ENCODE measurements at regions not wholly inside any gene's neighbourhood (a gene's known extent, or its start where the extent isn't known, plus 50 kb on each side); places are given as distances from the start of the nearest gene placed in this dataset.

- DNase-seq (ENCODE audit: low read depth, low spot score): no peak
Observed at GRCh38 chr2:193583638-193584400, 1389.1 kb upstream of the TMEFF2 start.

DNA sequence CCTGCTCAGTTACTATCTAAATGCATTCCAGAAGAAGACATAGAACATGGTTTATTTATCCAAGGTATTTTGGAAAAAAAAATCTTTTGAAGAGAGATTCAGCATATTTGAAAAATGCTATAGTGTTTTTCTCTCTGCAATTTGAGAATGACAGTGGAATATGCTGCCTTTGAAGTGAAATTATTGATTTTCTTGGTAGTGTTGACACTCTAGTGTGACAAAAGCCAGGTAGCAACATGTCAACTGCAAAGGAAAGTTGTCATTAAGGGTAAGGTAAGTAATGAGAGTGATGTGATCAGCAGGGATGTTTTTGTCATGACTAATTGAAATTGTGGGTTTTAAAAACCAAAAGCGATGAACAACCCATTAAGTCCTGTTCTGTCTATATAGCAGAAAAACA is 1387.1 kb upstream of the TMEFF2 start:
- DNase-seq (ENCODE audit: low read depth, low spot score): no peak

GRCh38 chr2:193580176-193580950 is 1385.6 kb upstream of the TMEFF2 start:
- no peak for DNase-seq (ENCODE audit: low read depth, low spot score)

- no peak for DNase-seq (ENCODE audit: low read depth, low spot score)
Observed at GRCh38 chr2:193566886-193567285, 1372.2 kb upstream of the TMEFF2 start.

- DNase-seq (ENCODE audit: low read depth, low spot score): no peak
Observed at GRCh38 chr2:193566276-193566675, 1371.5 kb upstream of the TMEFF2 start.

GRCh38 chr2:193562031-193562430 is 1367.3 kb upstream of the TMEFF2 start:
- DNase-seq (ENCODE audit: low read depth, low spot score): no peak

GRCh38 chr2:193561054-193561453 is 1366.3 kb upstream of the TMEFF2 start:
- no peak for DNase-seq (ENCODE audit: low read depth, low spot score)

DNA sequence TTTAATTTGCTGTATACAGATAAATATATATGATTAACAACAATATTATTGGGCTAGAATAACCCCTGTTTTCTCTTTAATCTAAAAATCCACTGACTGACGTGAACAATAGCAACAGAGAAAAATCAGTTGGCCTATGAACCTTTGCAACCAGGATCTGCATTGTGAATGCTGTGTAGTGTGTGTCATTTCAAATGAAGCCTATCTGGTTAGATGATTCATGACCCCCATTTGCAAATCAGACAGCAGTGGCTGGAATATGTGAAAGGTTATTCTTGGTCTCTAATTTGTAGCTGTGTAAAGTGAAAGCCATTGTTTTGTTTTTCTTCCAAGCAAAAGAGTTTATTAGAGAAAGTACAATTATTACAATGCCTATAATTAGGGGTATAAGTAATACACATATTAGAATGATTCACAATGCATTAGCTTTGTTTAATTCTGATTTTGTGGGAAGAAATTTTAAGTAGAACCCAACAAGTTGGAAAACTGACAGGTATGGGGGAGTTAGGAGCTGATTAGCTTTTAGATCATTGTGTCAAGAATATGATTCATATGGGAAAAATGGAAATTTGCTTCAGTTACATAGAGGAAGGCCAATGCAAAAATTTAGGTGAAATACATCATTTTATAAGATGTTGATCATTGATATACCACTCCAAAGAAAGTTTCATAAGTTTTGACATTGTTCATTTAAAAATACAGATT is 1362.2 kb upstream of the TMEFF2 start:
- no peak for DNase-seq (ENCODE audit: low read depth, low spot score)

DNA sequence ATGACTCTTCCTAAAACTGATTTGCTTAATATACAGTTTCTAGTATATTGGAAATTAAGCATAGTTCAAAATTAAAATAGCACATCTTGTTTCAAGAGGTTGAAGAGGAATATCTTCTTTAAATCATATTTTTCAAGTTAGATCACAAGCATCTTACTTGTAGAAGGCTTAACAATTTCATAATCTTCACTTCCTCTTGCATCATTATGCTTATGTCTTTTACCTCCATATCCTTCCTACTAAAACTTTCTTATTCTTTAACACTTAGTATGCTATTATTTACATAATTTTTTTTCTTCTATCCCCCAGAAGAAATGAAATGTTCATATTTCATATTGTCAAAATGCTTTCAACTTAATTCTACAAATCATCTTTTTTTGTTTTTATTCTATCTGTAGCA is 1354.9 kb upstream of the TMEFF2 start:
- DNase-seq (ENCODE audit: low read depth, low spot score): no peak

DNA sequence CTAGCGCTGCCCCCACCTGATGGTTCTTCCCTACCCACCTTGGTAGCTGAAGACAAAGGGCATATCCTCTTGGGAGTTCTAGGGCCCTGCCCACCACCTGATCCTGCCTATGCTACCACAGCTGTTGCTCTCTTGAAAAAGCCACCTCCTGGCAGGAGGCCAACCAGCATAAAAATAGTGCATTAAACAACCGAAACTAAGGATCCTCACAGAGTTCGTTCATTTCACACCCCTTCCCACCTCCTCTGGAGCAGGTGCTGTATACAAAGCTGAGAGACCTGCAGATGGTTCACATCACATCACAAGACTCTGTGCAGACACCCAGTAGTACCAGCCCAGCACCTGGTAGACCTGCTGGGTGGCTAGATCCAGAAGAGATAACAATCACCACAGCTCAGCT is 1348.0 kb upstream of the TMEFF2 start:
- no peak for DNase-seq (ENCODE audit: low read depth, low spot score)

- no peak for DNase-seq (ENCODE audit: low read depth, low spot score)
Observed at GRCh38 chr2:193539188-193539587, 1344.5 kb upstream of the TMEFF2 start.

- DNase-seq (ENCODE audit: low read depth, low spot score): no peak
Observed at GRCh38 chr2:193538061-193538460, 1343.3 kb upstream of the TMEFF2 start.

DNA sequence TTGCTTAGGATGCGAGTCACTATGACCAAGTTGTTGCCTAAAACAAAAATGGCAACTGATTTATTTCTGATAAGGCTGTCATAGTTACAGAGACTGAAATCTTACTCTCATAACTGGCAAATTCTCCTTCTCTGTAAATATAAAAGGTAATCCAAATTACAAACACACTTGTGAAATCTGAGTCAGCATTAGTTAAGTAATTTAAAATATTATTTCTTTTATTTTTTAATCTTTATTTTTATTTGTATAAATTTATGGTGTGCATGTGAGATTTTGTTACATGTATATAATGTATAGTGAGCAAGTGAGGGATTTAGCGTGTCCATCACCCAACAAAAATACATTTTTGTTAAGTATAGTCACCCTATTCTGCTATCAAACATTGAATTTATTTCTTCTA is 1342.8 kb upstream of the TMEFF2 start:
- no peak for DNase-seq (ENCODE audit: low read depth, low spot score)

DNA sequence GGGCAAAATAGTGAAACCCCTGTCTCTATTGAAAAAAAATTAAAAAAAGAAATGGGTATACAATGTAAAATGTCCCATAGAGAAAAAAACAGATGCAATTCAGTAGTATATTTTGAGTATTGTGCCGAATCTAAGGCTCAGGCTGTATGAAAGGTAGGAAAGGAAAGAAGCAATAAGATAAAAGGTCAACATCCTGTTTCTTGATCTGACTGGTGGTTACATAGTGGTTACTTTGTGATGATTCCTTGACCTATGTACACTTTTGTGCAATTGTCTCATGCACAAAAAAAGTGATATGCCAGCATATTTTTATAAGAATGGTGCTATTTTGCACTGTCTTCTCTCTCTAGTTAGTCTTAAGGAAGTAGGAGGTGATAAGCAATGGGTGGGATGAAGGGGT is 1333.7 kb upstream of the TMEFF2 start:
- DNase-seq (ENCODE audit: low read depth, low spot score): no peak

DNA sequence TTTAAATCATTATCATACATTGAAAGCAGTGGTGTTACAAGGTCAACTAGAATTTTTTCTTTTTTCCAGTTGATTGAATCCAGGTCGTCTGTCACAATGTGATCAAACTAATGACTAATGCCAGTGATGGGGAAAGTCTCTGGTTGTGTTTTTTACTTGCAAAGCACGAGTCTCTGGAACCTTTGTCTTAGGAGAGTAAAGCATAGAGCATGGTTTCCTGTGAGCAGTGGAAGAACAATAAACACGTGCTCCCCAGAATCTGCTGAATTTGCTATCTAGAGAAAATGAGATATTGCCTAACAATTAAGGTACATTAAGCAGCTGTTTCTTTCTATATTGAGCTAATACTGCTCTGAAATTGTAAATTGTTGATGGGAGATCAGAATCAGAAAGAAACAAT is 1332.4 kb upstream of the TMEFF2 start:
- DNase-seq (ENCODE audit: low read depth, low spot score): no peak

DNA sequence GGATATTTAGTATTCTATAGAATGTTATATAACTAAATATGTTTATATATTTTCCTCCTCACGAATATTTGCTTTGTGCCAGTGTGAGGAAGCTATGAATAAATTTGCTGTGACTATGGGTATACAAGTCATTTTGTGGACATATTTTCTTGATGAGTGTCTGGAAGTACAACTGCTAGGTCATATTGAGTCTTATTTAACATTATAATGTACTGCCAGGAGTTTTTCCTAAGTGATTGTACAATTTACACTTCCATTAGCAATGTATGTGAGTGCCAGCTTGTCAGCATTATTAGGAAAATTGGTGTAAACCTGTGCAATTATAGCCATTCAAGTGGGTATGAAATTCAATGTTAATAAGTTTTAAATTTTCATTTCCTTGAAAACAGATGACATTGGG is 1328.9 kb upstream of the TMEFF2 start:
- no peak for DNase-seq (ENCODE audit: low read depth, low spot score)

GRCh38 chr2:193521523-193521922 is 1326.8 kb upstream of the TMEFF2 start:
- DNase-seq (ENCODE audit: low read depth, low spot score): no peak

DNA sequence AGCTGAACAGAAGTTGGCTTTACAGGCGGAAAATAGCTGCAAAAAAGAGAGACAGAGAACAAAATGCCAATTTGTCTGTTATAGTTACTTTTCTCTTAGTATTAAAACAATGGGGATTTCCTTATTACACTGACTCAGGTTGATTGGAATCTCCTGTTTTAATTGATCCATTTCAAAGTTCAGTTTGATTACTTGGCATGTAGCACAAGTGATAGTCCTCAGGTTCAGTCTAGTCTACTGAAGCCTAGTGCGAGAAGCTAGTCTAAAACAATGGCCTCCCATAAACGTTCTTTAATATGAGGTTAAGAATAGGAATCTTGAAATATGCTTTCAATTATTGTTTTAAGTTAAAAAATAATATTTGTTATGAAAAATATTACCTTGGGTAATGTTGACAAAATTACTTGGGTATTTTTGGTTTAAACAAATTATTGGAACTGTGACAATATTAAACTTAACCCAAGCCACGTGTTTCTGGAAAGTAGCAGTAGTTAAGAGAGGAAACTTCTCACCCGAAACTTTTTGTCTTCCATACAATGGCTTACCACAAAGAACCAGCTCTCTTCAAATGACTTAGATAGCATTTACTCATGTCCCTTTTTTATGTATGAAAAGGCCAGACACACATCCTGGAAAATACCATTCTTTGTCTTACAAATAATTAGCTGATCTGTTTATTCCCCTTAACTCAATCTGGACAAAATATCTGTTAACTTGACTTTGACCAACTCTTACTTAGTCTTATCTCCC is 1326.2 kb upstream of the TMEFF2 start:
- no peak for DNase-seq (ENCODE audit: low read depth, low spot score)

- no peak for DNase-seq (ENCODE audit: low read depth, low spot score)
Observed at GRCh38 chr2:193518041-193518817, 1323.5 kb upstream of the TMEFF2 start.

DNA sequence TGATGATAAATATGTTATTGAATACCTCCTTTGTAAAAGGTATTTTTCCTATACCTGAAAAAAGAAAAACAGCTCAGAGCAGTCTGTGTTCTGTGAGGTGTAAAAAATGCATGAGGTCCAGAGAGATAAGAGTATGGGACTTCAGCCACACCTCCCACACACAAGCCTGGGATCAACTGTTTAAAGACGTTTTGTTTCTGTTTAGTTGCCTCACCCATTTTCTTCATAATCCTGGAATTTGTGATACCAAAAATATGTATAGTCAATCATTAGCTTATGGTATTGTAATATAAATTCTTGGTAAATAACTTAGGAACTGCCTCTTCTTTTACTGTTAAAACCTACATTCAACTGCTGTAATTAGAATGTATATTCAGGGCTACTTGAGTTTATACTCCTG is 1322.9 kb upstream of the TMEFF2 start:
- no peak for DNase-seq (ENCODE audit: low read depth, low spot score)

DNA sequence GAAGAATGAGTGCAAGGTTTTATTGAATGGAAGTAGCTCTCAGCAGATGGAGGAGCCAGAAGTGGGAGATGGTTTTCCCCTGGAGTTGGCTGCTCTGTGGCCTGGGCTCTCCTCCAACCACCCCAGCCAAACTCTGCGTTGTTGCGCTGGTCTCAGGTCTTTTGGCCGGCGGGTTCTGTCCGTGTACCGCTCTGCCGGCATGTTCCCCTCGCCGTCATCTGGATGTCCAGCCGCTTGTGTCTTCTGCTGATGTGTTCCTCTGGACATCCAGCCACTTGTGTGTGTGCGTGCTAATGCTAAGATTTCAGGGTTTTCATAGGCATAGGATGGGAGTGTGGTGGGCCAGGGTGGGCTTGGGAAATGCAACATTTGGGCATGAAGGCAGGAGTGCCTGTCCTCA is 1311.3 kb upstream of the TMEFF2 start:
- no peak for DNase-seq (ENCODE audit: low read depth, low spot score)

All from activated CD4-positive, CD25-positive, alpha-beta regulatory T cell treated with anti-CD3 and anti-CD28 coated beads, Interleukin-2, amount 50 U/mL, for 16 hours (primary cell).